GM23338 (cell line): ENCODE measurements at regions not wholly inside any gene's neighbourhood (a gene's known extent, or its start where the extent isn't known, plus 50 kb on each side); places are given as distances from the start of the nearest gene placed in this dataset.

ENCODE experiments used
- ATAC-seq: fragments of 200-7000 bp; cut with Tn5 transposase; 3 replicates; pipeline ENCODE4 v1.9.1; 2020
- DNase-seq: peaks from one replicate; pipeline ENCODE4 v3.0.0-alpha.2; 2015; ENCODE audit warnings: low spot score
- H2AFZ ChIP-seq: fragments of 200-600 bp; sonication (generic); 2 replicates; pipeline ENCODE4 v1.8.0; 2016; ENCODE audit warnings: antibody characterized with exemption, mild to moderate bottlenecking, moderate library complexity
- H3F3A ChIP-seq: fragments of 200-600 bp; sonication (generic); replicated peaks from 2 replicates; pipeline ENCODE4 v1.8.0; 2017; ENCODE audit warnings: antibody characterized with exemption, mixed run types, low read depth
- H3K27ac ChIP-seq: fragments of 200-600 bp; sonication (generic); 2 replicates; pipeline ENCODE4 v1.6.1; 2016; ENCODE audit warnings: low read depth
- H3K27me3 ChIP-seq: fragments of 200-600 bp; sonication (generic); 2 replicates; pipeline ENCODE4 v1.8.0; 2016; ENCODE audit warnings: mild to moderate bottlenecking, mixed run types, moderate library complexity; ENCODE audit not compliant: insufficient read depth
- H3K36me3 ChIP-seq: fragments of 200-600 bp; sonication (generic); 2 replicates; pipeline ENCODE4 v1.8.0; 2016; ENCODE audit warnings: mild to moderate bottlenecking; ENCODE audit not compliant: insufficient read depth
- H3K4me1 ChIP-seq: fragments of 200-600 bp; sonication (generic); 2 replicates; pipeline ENCODE4 v1.8.0; 2016; ENCODE audit warnings: mild to moderate bottlenecking, moderate library complexity; ENCODE audit not compliant: insufficient read depth
- H3K4me2 ChIP-seq: fragments of 200-600 bp; sonication (generic); 2 replicates; pipeline ENCODE4 v1.7.1; 2017; ENCODE audit warnings: mixed run types
- H3K4me3 ChIP-seq: fragments of 200-600 bp; sonication (generic); 2 replicates; pipeline ENCODE4 v1.6.1; 2016; ENCODE audit warnings: mixed run types
- H3K79me2 ChIP-seq: fragments of 200-600 bp; sonication (generic); replicated peaks from 2 replicates; pipeline ENCODE4 v1.8.0; 2017; ENCODE audit warnings: mild to moderate bottlenecking; ENCODE audit not compliant: insufficient read depth
- H3K9me2 ChIP-seq: fragments of 200-600 bp; sonication (generic); 2 replicates; pipeline ENCODE4 v1.8.0; 2017; ENCODE audit not compliant: insufficient read depth
- H4K20me1 ChIP-seq: fragments of 200-600 bp; sonication (generic); replicated peaks from 2 replicates; pipeline ENCODE4 v1.8.0; 2017; ENCODE audit warnings: mild to moderate bottlenecking; ENCODE audit not compliant: insufficient read depth
- H3K27ac Mint-ChIP-seq: 2 replicates; pipeline ENCODE4 v1.8.0; 2020; ENCODE audit warnings: inconsistent platforms, mild to moderate bottlenecking, moderate library complexity, mixed read lengths
- H3K27me3 Mint-ChIP-seq: 3 replicates; pipeline ENCODE4 v1.8.0; 2022; ENCODE audit warnings: low read depth, mild to moderate bottlenecking, moderate library complexity, mixed read lengths, inconsistent platforms; ENCODE audit not compliant: insufficient read depth, poor library complexity
- H3K36me3 Mint-ChIP-seq: 3 replicates; pipeline ENCODE4 v1.8.0; 2021; ENCODE audit warnings: low read depth, mild to moderate bottlenecking, inconsistent platforms, moderate library complexity, mixed read lengths
- H3K4me1 Mint-ChIP-seq: 3 replicates; pipeline ENCODE4 v1.8.0; 2020; ENCODE audit warnings: mild to moderate bottlenecking, inconsistent platforms, mixed read lengths
- H3K4me3 Mint-ChIP-seq: 3 replicates; pipeline ENCODE4 v1.8.0; 2021; ENCODE audit warnings: moderate library complexity, mild to moderate bottlenecking, inconsistent platforms, mixed read lengths
- H3K9me3 Mint-ChIP-seq: 3 replicates; pipeline ENCODE4 v1.8.0; 2020; ENCODE audit warnings: moderate library complexity, mild to moderate bottlenecking, inconsistent platforms, mixed read lengths
- CREB1 ChIP-seq: fragments of 250-450 bp; sonication (Bioruptor Pico); IDR thresholded peaks from 2 replicates; pipeline ENCODE4 v1.5.0; 2020; ENCODE audit warnings: low read depth, mild to moderate bottlenecking, moderate library complexity
- EZH2phosphoT487 ChIP-seq: fragments of 200-600 bp; sonication (generic); IDR thresholded peaks from one replicate; pipeline ENCODE4 v1.8.1; 2018; ENCODE audit warnings: antibody characterized with exemption; ENCODE audit not compliant: unreplicated experiment
- JUNB ChIP-seq: IDR thresholded peaks from one replicate; pipeline ENCODE4 v1.6.1; 2016; ENCODE audit warnings: antibody characterized with exemption; ENCODE audit not compliant: unreplicated experiment
- NANOG ChIP-seq: IDR thresholded peaks from 2 replicates; pipeline ENCODE4 v1.6.1; 2016; ENCODE audit warnings: antibody characterized with exemption, borderline replicate concordance
- REST ChIP-seq: IDR thresholded peaks from one replicate; pipeline ENCODE4 v1.6.1; 2018; ENCODE audit warnings: antibody characterized with exemption; ENCODE audit not compliant: unreplicated experiment
- STAT1 ChIP-seq: IDR thresholded peaks from one replicate; pipeline ENCODE4 v1.6.1; 2016; ENCODE audit warnings: antibody characterized with exemption; ENCODE audit not compliant: unreplicated experiment
- ZNF114 ChIP-seq: fragments of 250-450 bp; sonication (Bioruptor Pico); IDR thresholded peaks from 2 replicates; pipeline ENCODE4 v1.5.0; 2020; ENCODE audit warnings: mild to moderate bottlenecking, moderate library complexity
- ZNF331 ChIP-seq: fragments of 250-450 bp; sonication (Bioruptor Pico); IDR thresholded peaks from 2 replicates; pipeline ENCODE4 v1.5.0; 2020; ENCODE audit warnings: low read depth, mild to moderate bottlenecking, moderate library complexity
- TF ChIP-seq, protein P1 (sequence below): IDR thresholded peaks from 2 replicates; pipeline ENCODE4 v1.6.1; 2016; ENCODE audit warnings: antibody characterized with exemption

GRCh38 chr20:6231556-6231955 lies 108.7 kb upstream of the FERMT1 start:
- Mint-ChIP-seq H3K9me3 (no peaks in the 10 kb centered on the region), H3K27me3 (no peaks in the 10 kb centered on the region), H3K36me3 (no peaks in the 10 kb centered on the region), H3K4me3 (no peak overlapping the region), H3K27ac (no peak overlapping the region), H3K4me1 (no peaks in the 10 kb centered on the region)
- Histone ChIP-seq H4K20me1 (no peaks in the 10 kb centered on the region; the same call in 1 of the 2 replicates), H3F3A (no peaks in the 10 kb centered on the region), H3K4me1 (no peaks in the 10 kb centered on the region), H3K27ac (no peak overlapping the region), H3K4me2 (no peak overlapping the region), H2AFZ (no peak overlapping the region), H3K79me2 (no peaks in the 10 kb centered on the region), H3K36me3 (no peaks in the 10 kb centered on the region), H3K4me3 (no peak overlapping the region), H3K9me2 (peaks cover 8% of the 10 kb centered on the region; the same call in 1 of the 2 replicates), H3K27me3 (no peaks in the 10 kb centered on the region)
- ATAC-seq (no peak), DNase-seq (no peak)
- TF ChIP-seq EZH2phosphoT487 (no peak), CREB1 (CRISPR knock-in tag) (no peak), JUNB (no peak)

- Mint-ChIP-seq H3K27ac (no peak overlapping the region), H3K4me1 (no peaks in the 10 kb centered on the region), H3K4me3 (no peak overlapping the region), H3K27me3 (no peaks in the 10 kb centered on the region), H3K36me3 (no peaks in the 10 kb centered on the region), H3K9me3 (peaks cover 6% of the 10 kb centered on the region)
- TF ChIP-seq REST (no peak), CREB1 (CRISPR knock-in tag) (no peak), ZNF331 (CRISPR knock-in tag) (no peak), NANOG (no peak), STAT1 (no peak), ZNF114 (CRISPR knock-in tag) (no peak)
- TF ChIP-seq, protein P1, sequence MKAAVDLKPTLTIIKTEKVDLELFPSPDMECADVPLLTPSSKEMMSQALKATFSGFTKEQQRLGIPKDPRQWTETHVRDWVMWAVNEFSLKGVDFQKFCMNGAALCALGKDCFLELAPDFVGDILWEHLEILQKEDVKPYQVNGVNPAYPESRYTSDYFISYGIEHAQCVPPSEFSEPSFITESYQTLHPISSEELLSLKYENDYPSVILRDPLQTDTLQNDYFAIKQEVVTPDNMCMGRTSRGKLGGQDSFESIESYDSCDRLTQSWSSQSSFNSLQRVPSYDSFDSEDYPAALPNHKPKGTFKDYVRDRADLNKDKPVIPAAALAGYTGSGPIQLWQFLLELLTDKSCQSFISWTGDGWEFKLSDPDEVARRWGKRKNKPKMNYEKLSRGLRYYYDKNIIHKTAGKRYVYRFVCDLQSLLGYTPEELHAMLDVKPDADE = no peak
- Histone ChIP-seq H3K4me2 (no peak overlapping the region), H4K20me1 (no peaks in the 10 kb centered on the region; the same call in 1 of the 2 replicates), H3F3A (no peaks in the 10 kb centered on the region), H3K4me3 (no peak overlapping the region), H3K27me3 (no peaks in the 10 kb centered on the region), H2AFZ (no peak overlapping the region), H3K27ac (no peak overlapping the region), H3K4me1 (no peaks in the 10 kb centered on the region), H3K36me3 (no peaks in the 10 kb centered on the region; the same call in 1 of the 2 replicates), H3K79me2 (no peaks in the 10 kb centered on the region), H3K9me2 (0 out of 2 replicates have a peak, but pooled peaks cover under 1% of the 10 kb centered on the region)
- DNase-seq (no peak), ATAC-seq (no peak)
Observed at GRCh38 chr20:6228302-6228843, 105.5 kb upstream of the FERMT1 start.
